AG04450 (cell line): ENCODE measurements at regions not wholly inside any gene's neighbourhood (a gene's known extent, or its start where the extent isn't known, plus 50 kb on each side); places are given as distances from the start of the nearest gene placed in this dataset.

Source experiments
- CTCF ChIA-PET: fragments of 300-600, 350-600 bp; formaldehyde crosslinking; extraction: SDS; loops from one replicate; lab custom pipeline; 2022; ENCODE audit warnings: antibody characterized with exemption, inconsistent platforms; lab: Charles Lee
- POLR2A ChIA-PET: fragments of 350-600 bp; formaldehyde crosslinking; extraction: SDS; loops from one replicate; lab custom pipeline; 2021; ENCODE audit warnings: antibody characterized with exemption, inconsistent platforms; lab: Yijun Ruan, JAX
- DNase-seq: peaks from one replicate; pipeline ENCODE4 v3.0.0-alpha.2; 2011; ENCODE audit warnings: low read depth, low spot score
- H3K27ac ChIP-seq: one replicate; pipeline ENCODE4 v1.5.1; 2012; ENCODE audit warnings: low read depth, low read length, control low read depth
- H3K27me3 ChIP-seq: one replicate; pipeline ENCODE4 v1.6.0; 2012; ENCODE audit warnings: low read length; ENCODE audit not compliant: control insufficient read depth, insufficient read depth
- H3K4me3 ChIP-seq: 2 replicates; pipeline ENCODE4 v1.5.1; 2011; ENCODE audit warnings: mild to moderate bottlenecking, low read depth, low read length, control low read depth
- H3K9me3 ChIP-seq: 2 replicates; pipeline ENCODE4 v1.5.1; 2012; ENCODE audit warnings: low read length; ENCODE audit not compliant: control insufficient read depth, insufficient read depth
- CTCF ChIP-seq: IDR thresholded peaks from 2 replicates; pipeline ENCODE4 v1.5.1; 2011; ENCODE audit warnings: low read depth, low read length, control low read depth, inconsistent platforms

- POLR2A ChIA-PET, result no interaction called here
- CTCF ChIA-PET, result no interaction called here
- DNase-seq, result no peak
- no peaks in the 10 kb centered on the region for H3K9me3 ChIP-seq
- no peak for TF ChIP-seq CTCF
- H3K4me3 ChIP-seq, result no peak overlapping the region
- peaks cover 9% of the 10 kb centered on the region for H3K27me3 ChIP-seq
- H3K27ac ChIP-seq, result no peak overlapping the region
These were observed 114.2 kb upstream of the ITGA1 start for GRCh38 chr5:52673495-52673894.

- ChIA-PET CTCF (no interaction called here), POLR2A (no interaction called here)
- TF ChIP-seq CTCF, result no peak
- DNase-seq, result peak; percentile 18
- Histone ChIP-seq H3K27me3 (peaks cover 5% of the 10 kb centered on the region), H3K4me3 (no peak overlapping the region), H3K27ac (no peak overlapping the region), H3K9me3 (no peaks in the 10 kb centered on the region)
These were observed 112.7 kb upstream of the ITGA1 start for GRCh38 chr5:52674815-52675545.

GRCh38 chr5:52682492-52682891, 105.2 kb upstream of the ITGA1 start:
- H3K27ac ChIP-seq, result no peak overlapping the region
- POLR2A ChIA-PET, result no interaction called here
- no peaks in the 10 kb centered on the region for H3K9me3 ChIP-seq
- H3K27me3 ChIP-seq, result no peaks in the 10 kb centered on the region
- CTCF ChIA-PET, result no interaction called here
- no peak overlapping the region for H3K4me3 ChIP-seq
- no peak for DNase-seq
- no peak for TF ChIP-seq CTCF

- POLR2A ChIA-PET, result no interaction called here
- CTCF ChIA-PET, result no interaction called here
- no peak for DNase-seq
- Histone ChIP-seq H3K27me3 (no peaks in the 10 kb centered on the region), H3K9me3 (no peaks in the 10 kb centered on the region), H3K27ac (no peak overlapping the region), H3K4me3 (no peak overlapping the region)
- no peak for TF ChIP-seq CTCF
These were observed 103.7 kb upstream of the ITGA1 start for GRCh38 chr5:52684051-52684450.

GRCh38 chr5:52685566-52685965, 102.2 kb upstream of the ITGA1 start:
- POLR2A ChIA-PET, result no interaction called here
- no peaks in the 10 kb centered on the region for H3K27me3 ChIP-seq
- TF ChIP-seq CTCF, result no peak

More at GRCh38 chr5:52685566-52685965, 102.2 kb upstream of the ITGA1 start:
- Histone ChIP-seq H3K27ac (no peak overlapping the region), H3K9me3 (no peaks in the 10 kb centered on the region), H3K4me3 (no peak overlapping the region)
- DNase-seq, result no peak
- CTCF ChIA-PET, result no interaction called here
